ENCODE measurements at regions not wholly inside any gene's neighbourhood (a gene's known extent, or its start where the extent isn't known, plus 50 kb on each side); places are given as distances from the start of the nearest gene placed in this dataset.

DNA sequence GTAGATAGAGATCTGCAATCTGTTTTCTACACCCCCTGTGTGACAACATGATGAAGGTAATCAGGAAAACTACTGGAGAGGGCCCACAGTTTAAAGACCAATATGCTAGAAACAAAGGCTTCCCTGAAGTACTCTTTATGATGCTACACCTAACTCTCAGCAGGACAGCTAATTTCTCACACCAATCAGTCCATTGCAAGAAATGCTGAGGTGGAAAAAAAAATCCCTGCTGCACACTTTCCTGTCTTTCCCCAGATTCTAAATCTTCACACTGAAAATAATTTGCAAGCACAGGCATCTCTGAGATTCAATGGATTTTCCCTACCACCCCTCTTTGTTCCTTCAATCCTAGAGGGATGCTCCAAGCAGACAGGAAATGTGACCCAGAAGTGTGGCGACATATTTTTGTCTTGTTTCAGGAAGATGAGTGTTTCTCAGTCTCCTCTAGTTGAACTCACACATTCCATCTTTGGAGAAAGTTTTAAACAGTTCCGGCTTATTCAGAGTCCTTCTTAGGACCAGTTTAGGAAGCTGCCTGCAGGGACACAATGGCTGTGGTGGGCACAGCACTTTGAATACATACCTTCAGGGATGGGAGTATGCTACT is 671.6 kb downstream of the DIAPH3 start:
- Histone ChIP-seq H3K36me3 (ENCODE audit: insufficient read depth) (no peaks in the 10 kb centered on the region), H3K79me2 (ENCODE audit: insufficient read depth, low read depth) (no peaks in the 10 kb centered on the region), H3K4me1 (ENCODE audit: low read depth, poor library complexity, severe bottlenecking) (peaks cover 6% of the 10 kb centered on the region), H3K27me3 (ENCODE audit: insufficient read depth, low read depth) (no peaks in the 10 kb centered on the region), H3K4me3 (IDR thresholded peaks at IDR 0.05; ENCODE audit: insufficient read depth, low read depth, low read length) (no peak overlapping the region), H3K27ac (no peak overlapping the region), H2AFZ (ENCODE audit: low read depth) (no peak overlapping the region), H4K20me1 (ENCODE audit: insufficient read depth) (no peaks in the 10 kb centered on the region), H3K4me2 (no peak overlapping the region), H3K9ac (no peak overlapping the region)
- TF ChIP-seq, protein P1, sequence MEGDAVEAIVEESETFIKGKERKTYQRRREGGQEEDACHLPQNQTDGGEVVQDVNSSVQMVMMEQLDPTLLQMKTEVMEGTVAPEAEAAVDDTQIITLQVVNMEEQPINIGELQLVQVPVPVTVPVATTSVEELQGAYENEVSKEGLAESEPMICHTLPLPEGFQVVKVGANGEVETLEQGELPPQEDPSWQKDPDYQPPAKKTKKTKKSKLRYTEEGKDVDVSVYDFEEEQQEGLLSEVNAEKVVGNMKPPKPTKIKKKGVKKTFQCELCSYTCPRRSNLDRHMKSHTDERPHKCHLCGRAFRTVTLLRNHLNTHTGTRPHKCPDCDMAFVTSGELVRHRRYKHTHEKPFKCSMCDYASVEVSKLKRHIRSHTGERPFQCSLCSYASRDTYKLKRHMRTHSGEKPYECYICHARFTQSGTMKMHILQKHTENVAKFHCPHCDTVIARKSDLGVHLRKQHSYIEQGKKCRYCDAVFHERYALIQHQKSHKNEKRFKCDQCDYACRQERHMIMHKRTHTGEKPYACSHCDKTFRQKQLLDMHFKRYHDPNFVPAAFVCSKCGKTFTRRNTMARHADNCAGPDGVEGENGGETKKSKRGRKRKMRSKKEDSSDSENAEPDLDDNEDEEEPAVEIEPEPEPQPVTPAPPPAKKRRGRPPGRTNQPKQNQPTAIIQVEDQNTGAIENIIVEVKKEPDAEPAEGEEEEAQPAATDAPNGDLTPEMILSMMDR (conservative IDR thresholded peaks at IDR 0.05; ENCODE audit: low read depth, low read length): no peak

- Histone ChIP-seq H3K79me2 (ENCODE audit: insufficient read depth, low read depth) (no peaks in the 10 kb centered on the region), H3K9ac (no peak overlapping the region), H3K36me3 (ENCODE audit: insufficient read depth) (no peaks in the 10 kb centered on the region), H3K4me1 (ENCODE audit: low read depth, poor library complexity, severe bottlenecking) (peaks cover 6% of the 10 kb centered on the region), H2AFZ (ENCODE audit: low read depth) (no peak overlapping the region), H3K27me3 (ENCODE audit: insufficient read depth, low read depth) (no peaks in the 10 kb centered on the region), H3K4me2 (no peak overlapping the region), H3K4me3 (IDR thresholded peaks at IDR 0.05; ENCODE audit: insufficient read depth, low read depth, low read length) (no peak overlapping the region), H3K27ac (no peak overlapping the region), H4K20me1 (ENCODE audit: insufficient read depth) (no peaks in the 10 kb centered on the region)
- TF ChIP-seq, protein P1 (conservative IDR thresholded peaks at IDR 0.05; ENCODE audit: low read depth, low read length): no peak
These were observed 670.2 kb downstream of the DIAPH3 start for GRCh38 chr13:59493436-59493965.

DNA sequence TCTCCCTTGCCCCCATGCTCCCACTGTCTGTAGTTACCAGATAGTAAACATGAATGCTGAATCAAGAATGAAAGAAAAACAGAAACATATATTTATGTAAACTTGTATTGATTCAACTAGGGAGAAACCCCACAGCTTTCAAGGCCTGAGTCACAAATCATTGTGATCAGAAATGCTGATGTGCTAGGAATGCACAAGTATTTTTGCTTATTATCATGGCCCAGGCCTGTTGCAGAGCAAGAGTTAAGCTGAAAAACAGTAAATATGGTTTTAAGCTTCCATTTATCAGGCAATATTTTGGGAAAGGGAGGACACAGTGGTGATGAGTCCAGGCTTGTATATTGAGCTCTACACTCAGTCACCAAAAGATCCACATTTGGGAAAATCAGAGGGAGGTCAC is 669.6 kb downstream of the DIAPH3 start:
- Histone ChIP-seq H3K27me3 (ENCODE audit: insufficient read depth, low read depth) (no peaks in the 10 kb centered on the region), H3K36me3 (ENCODE audit: insufficient read depth) (no peaks in the 10 kb centered on the region), H3K4me2 (no peak overlapping the region), H2AFZ (ENCODE audit: low read depth) (no peak overlapping the region), H4K20me1 (ENCODE audit: insufficient read depth) (no peaks in the 10 kb centered on the region), H3K4me1 (ENCODE audit: low read depth, poor library complexity, severe bottlenecking) (peaks cover 6% of the 10 kb centered on the region), H3K4me3 (IDR thresholded peaks at IDR 0.05; ENCODE audit: insufficient read depth, low read depth, low read length) (no peak overlapping the region), H3K79me2 (ENCODE audit: insufficient read depth, low read depth) (no peaks in the 10 kb centered on the region), H3K9ac (no peak overlapping the region), H3K27ac (no peak overlapping the region)
- TF ChIP-seq, protein P1 (conservative IDR thresholded peaks at IDR 0.05; ENCODE audit: low read depth, low read length): no peak

GRCh38 chr13:59494560-59494970 is 669.2 kb downstream of the DIAPH3 start:
- Histone ChIP-seq H3K4me1 (ENCODE audit: low read depth, poor library complexity, severe bottlenecking) (peaks cover 6% of the 10 kb centered on the region), H3K27me3 (ENCODE audit: insufficient read depth, low read depth) (no peaks in the 10 kb centered on the region), H3K79me2 (ENCODE audit: insufficient read depth, low read depth) (no peaks in the 10 kb centered on the region), H3K9ac (no peak overlapping the region), H3K4me3 (IDR thresholded peaks at IDR 0.05; ENCODE audit: insufficient read depth, low read depth, low read length) (no peak overlapping the region), H3K4me2 (no peak overlapping the region), H3K27ac (no peak overlapping the region), H4K20me1 (ENCODE audit: insufficient read depth) (no peaks in the 10 kb centered on the region), H2AFZ (ENCODE audit: low read depth) (no peak overlapping the region), H3K36me3 (ENCODE audit: insufficient read depth) (no peaks in the 10 kb centered on the region)
- TF ChIP-seq, protein P1 (conservative IDR thresholded peaks at IDR 0.05; ENCODE audit: low read depth, low read length): no peak
